ENCODE measurements at regions not wholly inside any gene's neighbourhood (a gene's known extent, or its start where the extent isn't known, plus 50 kb on each side); places are given as distances from the start of the nearest gene placed in this dataset.

- Histone ChIP-seq H3K27ac (no peak overlapping the region), H3K9me3 (no peaks in the 10 kb centered on the region), H3K4me3 (no peak overlapping the region), H3K4me1 (peaks cover 0 to 6% (median 4%) of the 10 kb centered on the region in 9 donors), H3K36me3 (no peaks in the 10 kb centered on the region), H3K27me3 (no peaks in the 10 kb centered on the region)
- intact Hi-C loops (cut with DNase I) = loop anchor here in 1 of 10 donors (1.0 kb wide), 1 partner anchor 11 kb away; no protein-coding TSS in a partner anchor
- ATAC-seq = no peak
- 96 to 99% methylated on average over 2 of the region's 2 CpGs for WGBS, 2 donors
- TF ChIP-seq CTCF (IDR thresholded peaks at IDR 0.05) = no peak
- DNase-seq = no peak
Observed at GRCh38 chr7:12749746-12750145, 62.3 kb downstream of the ARL4A start.

- no peak for ATAC-seq
- intact Hi-C loops (cut with DNase I) = no loop called here
- no peak for DNase-seq
- Histone ChIP-seq H3K27ac (no peak overlapping the region), H3K27me3 (no peaks in the 10 kb centered on the region), H3K4me1 (peaks cover 0 to 6% (median 4%) of the 10 kb centered on the region in 9 donors), H3K36me3 (no peaks in the 10 kb centered on the region), H3K9me3 (no peaks in the 10 kb centered on the region), H3K4me3 (no peak overlapping the region)
- TF ChIP-seq CTCF (IDR thresholded peaks at IDR 0.05) = no peak
- 86 to 90% methylated on average over 3 of the region's 3 CpGs for WGBS, 2 donors
Observed at GRCh38 chr7:12751764-12752163, 64.3 kb downstream of the ARL4A start.

- peaks cover 0 to 10% (median 4%) of the 10 kb centered on the region in 9 donors for H3K4me1 ChIP-seq
- TF ChIP-seq CTCF (IDR thresholded peaks at IDR 0.05) = no peak
- no peaks in the 10 kb centered on the region for H3K9me3 ChIP-seq
- DNase-seq = no peak
- ATAC-seq = peak in 3 of 8 donors; percentile 22 to 87 (median 48)
- 51 to 58% methylated on average over 3 of the region's 3 CpGs for WGBS, 2 donors
- H3K4me3 ChIP-seq = no peak overlapping the region
- H3K27me3 ChIP-seq = no peaks in the 10 kb centered on the region
- no peaks in the 10 kb centered on the region for H3K36me3 ChIP-seq
- intact Hi-C loops (cut with DNase I) = no loop called here
- H3K27ac ChIP-seq = peak overlapping the region in 1 of 10 donors; percentile 52
Observed at GRCh38 chr7:12754179-12754578, 66.7 kb downstream of the ARL4A start.

- no peak for DNase-seq
- WGBS, 2 donors = 88 to 93% methylated on average over 4 of the region's 4 CpGs
- H3K4me1 ChIP-seq = peaks cover 0 to 15% (median 4%) of the 10 kb centered on the region in 9 donors
Observed at GRCh38 chr7:12756821-12757220, 69.4 kb downstream of the ARL4A start.

More at GRCh38 chr7:12756821-12757220, 69.4 kb downstream of the ARL4A start:
- ATAC-seq = no peak
- Histone ChIP-seq H3K9me3 (peaks cover 0 to 4% (median 0%) of the 10 kb centered on the region in 11 donors), H3K4me3 (no peak overlapping the region), H3K27ac (no peak overlapping the region), H3K27me3 (no peaks in the 10 kb centered on the region), H3K36me3 (no peaks in the 10 kb centered on the region)
- no peak for TF ChIP-seq CTCF (IDR thresholded peaks at IDR 0.05)
- intact Hi-C loops (cut with DNase I) = no loop called here

All from heart right ventricle (tissue), 16 donors.